HG02642 (cell line): ENCODE measurements at regions not wholly inside any gene's neighbourhood (a gene's known extent, or its start where the extent isn't known, plus 50 kb on each side); places are given as distances from the start of the nearest gene placed in this dataset.
"Not testable (repeated sequence)": the region's sequence is repeated elsewhere in the genome, so short reads cannot be mapped to it uniquely, and the experiment has no call there.

Experiments used
- ATAC-seq: cut with Tn5 transposase; IDR thresholded peaks from one replicate; pipeline ENCODE4 v1.9.1; 2021; ENCODE audit warnings: mild to moderate bottlenecking; ENCODE audit not compliant: unreplicated experiment, poor library complexity

DNA sequence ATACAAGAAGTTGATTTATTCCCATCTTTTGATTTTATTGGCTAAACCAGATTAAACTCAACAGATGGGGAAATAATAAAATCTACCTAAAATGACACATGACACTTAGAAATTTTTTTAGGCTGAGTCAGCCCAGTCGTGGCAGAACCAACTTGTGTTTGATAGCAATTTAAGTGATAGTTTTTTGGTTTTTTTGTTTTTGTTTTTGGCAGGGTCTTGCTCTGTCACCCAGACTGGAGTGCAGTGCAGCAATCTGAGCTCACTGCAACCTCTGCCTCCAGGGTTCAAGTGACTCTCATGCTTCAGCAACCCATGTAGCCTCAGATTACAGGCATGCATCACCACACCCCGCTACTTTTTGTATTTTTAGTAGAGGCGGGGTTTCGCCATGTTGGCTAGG, 370.3 kb upstream of the NOCT start:
- no peak for ATAC-seq

- no peak for ATAC-seq
Observed at GRCh38 chr4:138644322-138644721, 371.3 kb upstream of the NOCT start.

GRCh38 chr4:138643827-138644226, 371.8 kb upstream of the NOCT start:
- no peak for ATAC-seq

- no peak for ATAC-seq
Observed at GRCh38 chr4:138639018-138639741, 376.4 kb upstream of the NOCT start.

DNA sequence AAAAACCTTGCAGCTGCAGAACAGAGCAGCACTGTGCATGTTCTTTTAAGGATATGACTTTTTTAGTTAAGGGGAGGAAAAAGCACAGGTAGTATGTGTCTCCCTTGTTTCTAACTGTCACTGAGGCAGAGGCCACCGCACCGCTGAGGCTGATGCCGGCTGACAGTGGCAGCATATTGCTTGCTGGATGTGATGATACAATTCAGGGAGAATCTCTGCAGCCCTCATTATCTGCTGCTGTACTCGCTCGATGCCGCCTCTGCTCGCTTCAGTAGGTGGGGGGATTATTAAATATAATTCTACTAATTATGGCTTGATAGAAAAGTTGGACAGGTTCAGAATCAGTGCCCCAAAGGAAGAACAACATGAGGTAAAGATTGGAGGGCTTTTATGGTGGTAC, 378.8 kb upstream of the NOCT start:
- no peak for ATAC-seq

DNA sequence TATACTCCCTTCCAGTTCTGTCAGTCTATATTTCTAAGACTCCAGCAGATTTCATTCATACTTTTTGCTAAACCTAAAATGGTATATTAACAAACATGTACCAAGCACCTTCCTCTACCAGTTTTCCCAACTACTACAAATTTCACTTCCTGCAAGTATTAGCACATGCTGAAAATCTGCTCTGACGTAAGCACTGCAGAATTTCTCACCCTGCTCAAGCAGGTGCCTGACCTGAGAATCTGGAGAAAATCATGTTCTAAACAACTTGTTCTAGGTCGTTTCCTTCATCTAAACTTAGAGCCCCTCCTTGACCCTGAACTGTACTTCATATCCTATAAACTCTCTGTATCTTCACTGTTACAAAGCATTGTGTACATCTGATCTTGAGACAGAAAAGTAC, 380.7 kb upstream of the NOCT start:
- no peak for ATAC-seq

GRCh38 chr4:138633580-138633904, 382.0 kb upstream of the NOCT start:
- no peak for ATAC-seq

GRCh38 chr4:138632856-138633579, 382.6 kb upstream of the NOCT start:
- no peak for ATAC-seq

- no peak for ATAC-seq
Observed at GRCh38 chr4:138630666-138631065, 384.9 kb upstream of the NOCT start.

DNA sequence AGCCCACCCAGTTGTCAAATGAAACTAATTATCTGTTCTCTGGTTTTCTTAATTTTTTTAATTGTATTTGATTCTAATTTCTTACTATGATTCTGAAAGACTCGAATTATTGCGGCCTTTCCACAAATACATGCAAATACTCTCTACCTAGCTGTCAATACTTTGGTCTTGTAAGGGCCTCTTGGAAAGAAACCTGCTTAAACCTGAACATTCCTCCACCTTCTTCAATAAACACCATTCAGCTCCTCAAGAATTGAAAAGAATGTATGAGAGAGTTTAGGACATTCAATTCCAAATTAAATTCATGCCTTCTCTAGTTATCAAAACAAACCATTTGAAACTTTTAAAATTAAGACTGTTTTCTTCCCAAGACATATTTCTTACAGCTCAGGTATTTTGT, 385.9 kb upstream of the NOCT start:
- no peak for ATAC-seq

- no peak for ATAC-seq
Observed at GRCh38 chr4:138627096-138627495, 384.9 kb upstream of the SLC7A11 start.

- not testable (repeated sequence) for ATAC-seq
Observed at GRCh38 chr4:138622362-138622761, 380.2 kb upstream of the SLC7A11 start.

DNA sequence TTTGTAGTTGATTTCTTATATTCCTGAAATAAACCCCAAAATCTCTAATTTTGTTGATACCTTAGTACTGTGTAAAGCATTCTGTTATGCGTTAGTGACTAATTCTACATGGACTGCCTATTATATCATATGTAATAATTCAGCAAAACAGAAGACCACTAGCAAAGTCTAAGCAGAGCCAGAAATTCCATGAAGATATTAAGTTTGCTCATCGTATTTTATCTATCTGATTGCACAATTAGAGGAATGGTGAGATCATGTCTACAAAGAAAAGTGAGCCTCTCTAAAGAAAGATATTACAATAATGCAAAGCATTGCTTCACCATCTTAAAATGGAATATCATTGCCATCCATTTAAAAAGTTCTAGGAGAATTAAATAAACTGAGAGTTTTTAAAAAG, 374.6 kb upstream of the SLC7A11 start:
- ATAC-seq: no peak

GRCh38 chr4:138614398-138615142, 372.4 kb upstream of the SLC7A11 start:
- no peak for ATAC-seq

GRCh38 chr4:138612428-138612827, 370.3 kb upstream of the SLC7A11 start:
- no peak for ATAC-seq

- ATAC-seq: no peak
Observed at GRCh38 chr4:138611721-138612120, 369.6 kb upstream of the SLC7A11 start.

DNA sequence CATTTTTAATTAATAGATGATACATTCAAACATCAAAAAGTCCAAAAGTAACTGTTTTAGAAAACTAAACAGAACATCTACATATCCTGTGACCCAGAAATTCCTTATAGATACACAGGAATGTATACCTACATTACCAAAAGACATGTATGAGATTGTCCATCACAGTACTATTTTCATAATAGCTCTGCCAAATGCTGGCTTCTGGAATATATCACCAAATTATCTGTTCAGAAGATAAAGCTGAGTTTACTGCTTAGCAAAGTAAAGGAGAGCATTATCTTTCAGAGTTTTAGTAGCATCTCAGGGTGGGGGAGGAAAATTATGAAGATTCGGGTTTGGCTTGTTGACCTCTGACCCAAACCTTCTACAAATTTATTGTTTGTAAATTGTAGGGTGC, 368.9 kb upstream of the SLC7A11 start:
- no peak for ATAC-seq

- ATAC-seq: no peak
Observed at GRCh38 chr4:138609943-138610350, 367.8 kb upstream of the SLC7A11 start.

- no peak for ATAC-seq
Observed at GRCh38 chr4:138604556-138604955, 362.4 kb upstream of the SLC7A11 start.

- no peak for ATAC-seq
Observed at GRCh38 chr4:138602664-138603063, 360.5 kb upstream of the SLC7A11 start.

GRCh38 chr4:138599965-138600364, 357.8 kb upstream of the SLC7A11 start:
- ATAC-seq: no peak
